ENCODE measurements at regions not wholly inside any gene's neighbourhood (a gene's known extent, or its start where the extent isn't known, plus 50 kb on each side); places are given as distances from the start of the nearest gene placed in this dataset.

DNA sequence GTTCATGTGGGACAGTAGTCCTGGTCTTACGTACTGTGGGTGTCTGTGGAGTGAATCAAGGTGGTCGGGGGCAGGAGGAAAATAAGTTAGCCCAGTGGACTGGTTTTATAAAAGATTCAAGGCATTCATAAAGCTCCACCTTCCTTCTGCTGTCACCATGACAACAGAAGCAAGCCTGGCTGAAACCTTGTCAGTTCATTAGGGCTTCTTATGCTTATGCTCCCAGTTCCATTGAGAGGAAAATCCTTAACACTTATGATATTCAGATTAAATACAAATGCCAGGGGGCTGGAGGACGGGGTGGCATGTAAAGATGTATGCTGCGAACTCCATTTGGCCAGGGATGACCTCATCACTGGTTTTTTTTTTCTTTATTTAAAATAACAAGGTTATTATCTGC, 283.1 kb upstream of the ATP10A start:
- RAD21 ChIA-PET (ENCODE audit: low non-redundant PET in 1 of 2, low total read pairs in 2 of 2, uncharacterized antibody in 2 of 2, unreplicated experiment in 2 of 2), result no interaction called here

DNA sequence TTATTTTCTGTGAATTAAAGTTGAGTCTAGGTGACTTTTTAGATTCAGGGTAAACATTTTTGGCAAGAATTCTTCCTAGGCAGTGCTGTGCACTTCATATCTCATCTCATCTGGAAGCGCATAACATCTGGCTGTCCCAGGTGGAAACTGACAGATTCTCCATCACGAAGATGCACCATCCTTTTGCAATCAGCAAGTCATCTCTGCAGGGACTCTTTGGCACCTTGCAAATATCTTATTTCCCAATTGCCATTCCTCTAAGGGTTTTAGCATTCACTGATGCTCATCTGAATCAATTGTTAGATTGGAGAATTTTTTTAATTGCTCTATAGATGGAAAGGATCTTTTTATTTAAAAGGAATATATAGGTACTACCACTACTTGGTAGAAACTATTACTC, 282.7 kb upstream of the ATP10A start:
- BruUV-seq (replicated peaks), result no TSS peak

More for the DNA sequence above, 283.1 kb upstream of the ATP10A start:
- no peak overlapping the region for H3K4me2 ChIP-seq (ENCODE audit: low read length)
- CTCF ChIA-PET, result no interaction called here
- H3K4me1 ChIP-seq (ENCODE audit: control insufficient read depth in 1 of 2, insufficient read depth in 2 of 2, low read length in 2 of 2), result no peaks in the 10 kb centered on the region
- H3K79me2 ChIP-seq (ENCODE audit: insufficient read depth, low read length), result no peaks in the 10 kb centered on the region
- DNase-seq (ENCODE audit: low read depth, low spot score) (no peak), ATAC-seq (no peak)
- no peak overlapping the region for H3K9ac ChIP-seq (ENCODE audit: low read length)
- TF ChIP-seq CEBPB (IDR thresholded peaks at IDR 0.05; ENCODE audit: low read depth) (no peak), ELF1 (IDR thresholded peaks at IDR 0.05; ENCODE audit: borderline replicate concordance, low read depth) (no peak), SRF (IDR thresholded peaks at IDR 0.05; ENCODE audit: low read depth) (no peak), RAD21 (IDR thresholded peaks at IDR 0.05; ENCODE audit: low read depth) (no peak), POLR2AphosphoS5 (IDR thresholded peaks at IDR 0.05; ENCODE audit: low read depth, low read length) (no peak), JUND (IDR thresholded peaks at IDR 0.05) (no peak), FOSL1 (IDR thresholded peaks at IDR 0.05; ENCODE audit: low read depth) (no peak), EZH2 (IDR thresholded peaks at IDR 0.05) (no peak)
- TF ChIP-seq, protein P1, sequence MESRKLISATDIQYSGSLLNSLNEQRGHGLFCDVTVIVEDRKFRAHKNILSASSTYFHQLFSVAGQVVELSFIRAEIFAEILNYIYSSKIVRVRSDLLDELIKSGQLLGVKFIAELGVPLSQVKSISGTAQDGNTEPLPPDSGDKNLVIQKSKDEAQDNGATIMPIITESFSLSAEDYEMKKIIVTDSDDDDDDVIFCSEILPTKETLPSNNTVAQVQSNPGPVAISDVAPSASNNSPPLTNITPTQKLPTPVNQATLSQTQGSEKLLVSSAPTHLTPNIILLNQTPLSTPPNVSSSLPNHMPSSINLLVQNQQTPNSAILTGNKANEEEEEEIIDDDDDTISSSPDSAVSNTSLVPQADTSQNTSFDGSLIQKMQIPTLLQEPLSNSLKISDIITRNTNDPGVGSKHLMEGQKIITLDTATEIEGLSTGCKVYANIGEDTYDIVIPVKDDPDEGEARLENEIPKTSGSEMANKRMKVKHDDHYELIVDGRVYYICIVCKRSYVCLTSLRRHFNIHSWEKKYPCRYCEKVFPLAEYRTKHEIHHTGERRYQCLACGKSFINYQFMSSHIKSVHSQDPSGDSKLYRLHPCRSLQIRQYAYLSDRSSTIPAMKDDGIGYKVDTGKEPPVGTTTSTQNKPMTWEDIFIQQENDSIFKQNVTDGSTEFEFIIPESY (IDR thresholded peaks at IDR 0.05; ENCODE audit: extremely low read depth, insufficient replicate concordance, low read length), result no peak
- H3K27ac ChIP-seq (ENCODE audit: low read depth, low read length), result no peak overlapping the region
- H3K9me2 ChIP-seq (ENCODE audit: insufficient read depth), result no peaks in the 10 kb centered on the region
- H3K9me3 ChIP-seq (ENCODE audit: control insufficient read depth in 1 of 2, insufficient read depth in 1 of 2, low read depth in 1 of 2, low read length in 2 of 2), result peaks cover 22 to 31% of the 10 kb centered on the region in 2 experiments; a peak in 2 of 4 replicates
- H2AFZ ChIP-seq (ENCODE audit: low read depth, low read length, poor library complexity, severe bottlenecking), result no peak overlapping the region
- intact Hi-C loops (cut with micrococcal nuclease), result no loop called here
- BruUV-seq (replicated peaks), result no TSS peak
- no peaks in the 10 kb centered on the region for H4K20me1 ChIP-seq (ENCODE audit: insufficient read depth)
- no peak overlapping the region for H3K4me3 ChIP-seq (replicated peaks in 1 of 2; ENCODE audit: low read depth in 1 of 2, low read length in 2 of 2)
- no peaks in the 10 kb centered on the region for H3K36me3 ChIP-seq (ENCODE audit: control insufficient read depth in 1 of 2, insufficient read depth in 2 of 2, low read length in 2 of 2)
- POLR2A ChIA-PET, result no interaction called here
- H3K27me3 ChIP-seq (ENCODE audit: insufficient read depth, low read length), result no peaks in the 10 kb centered on the region

More for the DNA sequence above, 282.7 kb upstream of the ATP10A start:
- intact Hi-C loops (cut with micrococcal nuclease), result no loop called here
- H2AFZ ChIP-seq (ENCODE audit: low read depth, low read length, poor library complexity, severe bottlenecking), result no peak overlapping the region
- no peak for TF ChIP-seq ELF1 (IDR thresholded peaks at IDR 0.05; ENCODE audit: borderline replicate concordance, low read depth)
- no peak for TF ChIP-seq JUND (IDR thresholded peaks at IDR 0.05)
- H3K36me3 ChIP-seq (ENCODE audit: control insufficient read depth in 1 of 2, insufficient read depth in 2 of 2, low read length in 2 of 2), result no peaks in the 10 kb centered on the region
- H4K20me1 ChIP-seq (ENCODE audit: insufficient read depth), result no peaks in the 10 kb centered on the region
- ATAC-seq (no peak), DNase-seq (ENCODE audit: low read depth, low spot score) (no peak)
- H3K9me3 ChIP-seq (ENCODE audit: control insufficient read depth in 1 of 2, insufficient read depth in 1 of 2, low read depth in 1 of 2, low read length in 2 of 2), result peaks cover 25 to 31% of the 10 kb centered on the region in 2 experiments; a peak in 2 of 4 replicates
- RAD21 ChIA-PET (ENCODE audit: low non-redundant PET in 1 of 2, low total read pairs in 2 of 2, uncharacterized antibody in 2 of 2, unreplicated experiment in 2 of 2), result no interaction called here
- no peaks in the 10 kb centered on the region for H3K9me2 ChIP-seq (ENCODE audit: insufficient read depth)
- H3K4me1 ChIP-seq (ENCODE audit: control insufficient read depth in 1 of 2, insufficient read depth in 2 of 2, low read length in 2 of 2), result no peaks in the 10 kb centered on the region
- POLR2A ChIA-PET, result no interaction called here
- no peak overlapping the region for H3K27ac ChIP-seq (ENCODE audit: low read depth, low read length)
- H3K4me2 ChIP-seq (ENCODE audit: low read length), result no peak overlapping the region
- H3K79me2 ChIP-seq (ENCODE audit: insufficient read depth, low read length), result no peaks in the 10 kb centered on the region
- no peak overlapping the region for H3K9ac ChIP-seq (ENCODE audit: low read length)
- CTCF ChIA-PET, result no interaction called here
- H3K27me3 ChIP-seq (ENCODE audit: insufficient read depth, low read length), result no peaks in the 10 kb centered on the region
- H3K4me3 ChIP-seq (replicated peaks in 1 of 2; ENCODE audit: low read depth in 1 of 2, low read length in 2 of 2), result no peak overlapping the region
